ENCODE measurements at regions not wholly inside any gene's neighbourhood (a gene's known extent, or its start where the extent isn't known, plus 50 kb on each side); places are given as distances from the start of the nearest gene placed in this dataset.

GRCh38 chr16:73536931-73537330 is 489.0 kb upstream of the ZFHX3 start:
- TF ChIP-seq CTBP1 (IDR thresholded peaks at IDR 0.05; ENCODE audit: borderline replicate concordance) = no peak
- no peak for TF ChIP-seq HDGF (IDR thresholded peaks at IDR 0.05; ENCODE audit: borderline replicate concordance)
- TF ChIP-seq SP1 (IDR thresholded peaks at IDR 0.05) = no peak
- no peak for TF ChIP-seq FOXA1 (IDR thresholded peaks at IDR 0.05)
- no peak for TF ChIP-seq BHLHE40 (IDR thresholded peaks at IDR 0.05; ENCODE audit: borderline replicate concordance)
- TF ChIP-seq ZNF384 (IDR thresholded peaks at IDR 0.05) = no peak

All from HEK293T (cell line).